ENCODE measurements at regions not wholly inside any gene's neighbourhood (a gene's known extent, or its start where the extent isn't known, plus 50 kb on each side); places are given as distances from the start of the nearest gene placed in this dataset.

DNA sequence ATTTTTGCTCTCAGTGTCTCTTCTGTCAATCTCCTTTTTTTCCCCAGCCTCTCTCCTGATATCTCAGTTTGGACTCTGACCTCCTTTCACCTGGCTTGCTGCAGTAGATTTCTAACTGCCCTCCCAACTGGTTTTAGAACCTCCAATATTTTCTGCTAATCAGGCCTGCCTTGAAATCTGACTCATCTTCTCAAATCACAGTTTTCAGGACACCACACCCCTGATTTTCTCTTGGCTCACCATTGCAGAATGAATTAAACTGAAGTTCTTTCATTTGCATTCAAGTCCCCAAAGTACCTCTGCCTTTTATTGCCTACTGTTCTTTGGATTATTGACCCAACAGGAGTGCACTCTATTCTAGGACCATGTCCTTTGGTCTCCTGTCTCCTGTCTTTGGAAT is 310.4 kb upstream of the TRPC7 start:
- DNase-seq, result no peak
- H3K36me3 ChIP-seq (ENCODE audit: insufficient read depth, low read length), result no peaks in the 10 kb centered on the region
- H3K79me2 ChIP-seq (ENCODE audit: insufficient read depth, low read length), result no peaks in the 10 kb centered on the region
- no peak overlapping the region for H3K9ac ChIP-seq (ENCODE audit: low read depth, low read length)
- H3K4me1 ChIP-seq (ENCODE audit: insufficient read depth, low read length), result no peaks in the 10 kb centered on the region
- H3K9me3 ChIP-seq (ENCODE audit: insufficient read depth, low read length, severe bottlenecking), result no peaks in the 10 kb centered on the region
- H4K20me1 ChIP-seq (ENCODE audit: insufficient read depth, low read length), result no peaks in the 10 kb centered on the region
- peaks cover 4% of the 10 kb centered on the region for H3K27me3 ChIP-seq (ENCODE audit: insufficient read depth, low read length, poor library complexity)
- H3K27ac ChIP-seq (ENCODE audit: low read length), result no peak overlapping the region
- TF ChIP-seq, protein P1, sequence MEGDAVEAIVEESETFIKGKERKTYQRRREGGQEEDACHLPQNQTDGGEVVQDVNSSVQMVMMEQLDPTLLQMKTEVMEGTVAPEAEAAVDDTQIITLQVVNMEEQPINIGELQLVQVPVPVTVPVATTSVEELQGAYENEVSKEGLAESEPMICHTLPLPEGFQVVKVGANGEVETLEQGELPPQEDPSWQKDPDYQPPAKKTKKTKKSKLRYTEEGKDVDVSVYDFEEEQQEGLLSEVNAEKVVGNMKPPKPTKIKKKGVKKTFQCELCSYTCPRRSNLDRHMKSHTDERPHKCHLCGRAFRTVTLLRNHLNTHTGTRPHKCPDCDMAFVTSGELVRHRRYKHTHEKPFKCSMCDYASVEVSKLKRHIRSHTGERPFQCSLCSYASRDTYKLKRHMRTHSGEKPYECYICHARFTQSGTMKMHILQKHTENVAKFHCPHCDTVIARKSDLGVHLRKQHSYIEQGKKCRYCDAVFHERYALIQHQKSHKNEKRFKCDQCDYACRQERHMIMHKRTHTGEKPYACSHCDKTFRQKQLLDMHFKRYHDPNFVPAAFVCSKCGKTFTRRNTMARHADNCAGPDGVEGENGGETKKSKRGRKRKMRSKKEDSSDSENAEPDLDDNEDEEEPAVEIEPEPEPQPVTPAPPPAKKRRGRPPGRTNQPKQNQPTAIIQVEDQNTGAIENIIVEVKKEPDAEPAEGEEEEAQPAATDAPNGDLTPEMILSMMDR (IDR thresholded peaks at IDR 0.05; ENCODE audit: borderline replicate concordance, extremely low read depth, low read length, poor library complexity, severe bottlenecking), result no peak
- TF ChIP-seq EZH2 (IDR thresholded peaks at IDR 0.05; ENCODE audit: borderline replicate concordance, low read depth, low read length, severe bottlenecking), result no peak
- no peak overlapping the region for H3K4me2 ChIP-seq (ENCODE audit: insufficient read depth, low read length)
- no peak overlapping the region for H3K4me3 ChIP-seq (ENCODE audit: low read depth in 1 of 2, low read length in 2 of 2)
- ATAC-seq (ENCODE audit: insufficient read depth, low read depth), result no peak
- no peak overlapping the region for H2AFZ ChIP-seq (ENCODE audit: low read depth, low read length)

DNA sequence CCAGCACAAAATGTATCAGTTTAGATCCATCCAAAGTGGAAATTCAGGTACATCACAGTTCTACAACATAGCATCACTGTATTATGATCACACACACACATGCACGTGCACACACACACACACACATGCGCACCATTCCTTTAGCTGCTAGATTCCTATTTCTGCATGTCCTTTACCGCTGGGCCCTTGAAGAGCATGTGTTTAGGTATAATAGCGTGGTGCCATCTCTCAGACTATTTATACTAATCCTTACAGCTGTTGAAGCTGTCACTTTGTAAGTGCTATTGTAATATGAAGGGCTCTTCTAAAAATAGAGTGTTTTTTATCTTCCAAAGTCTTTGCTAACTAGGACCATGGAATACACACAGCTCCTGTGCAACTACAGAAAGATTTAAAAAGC is 308.8 kb upstream of the TRPC7 start:
- Histone ChIP-seq H2AFZ (ENCODE audit: low read depth, low read length) (no peak overlapping the region), H3K36me3 (ENCODE audit: insufficient read depth, low read length) (no peaks in the 10 kb centered on the region), H3K4me1 (ENCODE audit: insufficient read depth, low read length) (no peaks in the 10 kb centered on the region), H3K27me3 (ENCODE audit: insufficient read depth, low read length, poor library complexity) (peaks cover 4% of the 10 kb centered on the region), H3K9me3 (ENCODE audit: insufficient read depth, low read length, severe bottlenecking) (no peaks in the 10 kb centered on the region), H3K9ac (ENCODE audit: low read depth, low read length) (no peak overlapping the region), H3K79me2 (ENCODE audit: insufficient read depth, low read length) (no peaks in the 10 kb centered on the region), H3K4me2 (ENCODE audit: insufficient read depth, low read length) (no peak overlapping the region), H3K27ac (ENCODE audit: low read length) (no peak overlapping the region), H4K20me1 (ENCODE audit: insufficient read depth, low read length) (no peaks in the 10 kb centered on the region), H3K4me3 (ENCODE audit: low read depth in 1 of 2, low read length in 2 of 2) (no peak overlapping the region)
- no peak for DNase-seq
- TF ChIP-seq, protein P1 (IDR thresholded peaks at IDR 0.05; ENCODE audit: borderline replicate concordance, extremely low read depth, low read length, poor library complexity, severe bottlenecking), result no peak
- no peak for TF ChIP-seq EZH2 (IDR thresholded peaks at IDR 0.05; ENCODE audit: borderline replicate concordance, low read depth, low read length, severe bottlenecking)
- ATAC-seq (ENCODE audit: insufficient read depth, low read depth), result no peak

DNA sequence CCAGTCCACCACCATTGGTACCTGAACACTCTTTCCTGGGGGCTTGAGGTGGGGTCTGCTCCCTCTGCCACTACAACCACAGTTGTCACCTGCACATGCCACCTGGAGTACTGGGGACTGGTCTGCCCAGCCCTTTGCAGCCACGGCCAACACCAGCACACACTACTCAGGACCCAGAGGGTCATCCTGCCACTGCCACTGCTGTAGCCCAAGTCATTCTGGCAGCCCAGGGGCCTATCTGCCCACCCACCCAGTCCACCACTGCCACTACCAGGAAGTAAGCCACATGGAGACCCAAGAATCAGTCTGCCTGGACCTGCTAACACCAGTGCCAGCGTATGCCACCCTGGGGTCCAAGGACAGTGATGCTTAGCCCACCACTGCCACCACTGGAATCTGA is 302.4 kb upstream of the TRPC7 start:
- Histone ChIP-seq H3K9ac (ENCODE audit: low read depth, low read length) (no peak overlapping the region), H3K79me2 (ENCODE audit: insufficient read depth, low read length) (no peaks in the 10 kb centered on the region), H3K9me3 (ENCODE audit: insufficient read depth, low read length, severe bottlenecking) (no peaks in the 10 kb centered on the region), H3K4me2 (ENCODE audit: insufficient read depth, low read length) (no peak overlapping the region), H3K27ac (ENCODE audit: low read length) (no peak overlapping the region), H3K4me3 (ENCODE audit: low read depth in 1 of 2, low read length in 2 of 2) (no peak overlapping the region), H3K36me3 (ENCODE audit: insufficient read depth, low read length) (no peaks in the 10 kb centered on the region), H2AFZ (ENCODE audit: low read depth, low read length) (no peak overlapping the region), H4K20me1 (ENCODE audit: insufficient read depth, low read length) (no peaks in the 10 kb centered on the region), H3K27me3 (ENCODE audit: insufficient read depth, low read length, poor library complexity) (no peaks in the 10 kb centered on the region), H3K4me1 (ENCODE audit: insufficient read depth, low read length) (no peaks in the 10 kb centered on the region)
- no peak for DNase-seq
- ATAC-seq (ENCODE audit: insufficient read depth, low read depth), result no peak
- TF ChIP-seq EZH2 (IDR thresholded peaks at IDR 0.05; ENCODE audit: borderline replicate concordance, low read depth, low read length, severe bottlenecking), result no peak
- TF ChIP-seq, protein P1 (IDR thresholded peaks at IDR 0.05; ENCODE audit: borderline replicate concordance, extremely low read depth, low read length, poor library complexity, severe bottlenecking), result no peak

All from DND-41 (cell line).